ENCODE measurements at regions not wholly inside any gene's neighbourhood (a gene's known extent, or its start where the extent isn't known, plus 50 kb on each side); places are given as distances from the start of the nearest gene placed in this dataset.
A peak's percentile ranks its signal among the peaks of the same experiment; 100 is the strongest.

DNA sequence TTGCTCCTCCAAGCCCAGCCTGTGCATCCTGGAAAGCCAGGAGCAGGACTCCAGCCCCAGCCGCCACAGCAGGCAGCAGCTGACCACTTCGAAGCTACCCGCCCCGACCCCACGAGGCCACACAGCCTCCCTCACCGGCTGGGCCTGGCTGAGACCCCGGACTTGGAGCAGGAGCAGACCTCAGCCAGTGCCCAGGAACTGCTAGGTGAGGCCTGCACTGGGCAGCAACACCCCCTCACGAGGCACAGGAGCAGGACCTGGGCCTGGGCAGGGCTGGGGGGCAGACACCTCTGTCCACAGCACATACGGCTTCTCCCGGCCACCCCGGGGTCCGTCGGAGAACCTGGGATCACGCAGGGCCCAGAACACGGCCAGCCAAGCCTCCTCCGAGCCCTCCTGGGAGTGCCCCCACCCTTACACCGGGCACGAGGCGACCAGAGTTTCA lies 137.4 kb upstream of the C14orf180 start:
- Histone ChIP-seq H3K9me3 (no peaks in the 10 kb centered on the region), H3K27me3 (peaks cover 0 to 5% (median 0%) of the 10 kb centered on the region in 3 donors), H3K4me1 (peaks cover 0 to 3% (median 3%) of the 10 kb centered on the region in 4 donors), H3K27ac (no peak overlapping the region), H3K4me3 (no peak overlapping the region), H3K36me3 (no peaks in the 10 kb centered on the region)
- TF ChIP-seq POLR2A (IDR thresholded peaks at IDR 0.05), result no peak
- no peak for TF ChIP-seq EP300 (IDR thresholded peaks at IDR 0.05)
- DNase-seq, result no peak
- intact Hi-C loops (cut with DNase I; ENCODE audit: low total_unique reads), result no loop called here
- 81 to 89% (median 84%) methylated on average over 11 to 19 of the region's 19 CpGs for WGBS, 5 donors

DNA sequence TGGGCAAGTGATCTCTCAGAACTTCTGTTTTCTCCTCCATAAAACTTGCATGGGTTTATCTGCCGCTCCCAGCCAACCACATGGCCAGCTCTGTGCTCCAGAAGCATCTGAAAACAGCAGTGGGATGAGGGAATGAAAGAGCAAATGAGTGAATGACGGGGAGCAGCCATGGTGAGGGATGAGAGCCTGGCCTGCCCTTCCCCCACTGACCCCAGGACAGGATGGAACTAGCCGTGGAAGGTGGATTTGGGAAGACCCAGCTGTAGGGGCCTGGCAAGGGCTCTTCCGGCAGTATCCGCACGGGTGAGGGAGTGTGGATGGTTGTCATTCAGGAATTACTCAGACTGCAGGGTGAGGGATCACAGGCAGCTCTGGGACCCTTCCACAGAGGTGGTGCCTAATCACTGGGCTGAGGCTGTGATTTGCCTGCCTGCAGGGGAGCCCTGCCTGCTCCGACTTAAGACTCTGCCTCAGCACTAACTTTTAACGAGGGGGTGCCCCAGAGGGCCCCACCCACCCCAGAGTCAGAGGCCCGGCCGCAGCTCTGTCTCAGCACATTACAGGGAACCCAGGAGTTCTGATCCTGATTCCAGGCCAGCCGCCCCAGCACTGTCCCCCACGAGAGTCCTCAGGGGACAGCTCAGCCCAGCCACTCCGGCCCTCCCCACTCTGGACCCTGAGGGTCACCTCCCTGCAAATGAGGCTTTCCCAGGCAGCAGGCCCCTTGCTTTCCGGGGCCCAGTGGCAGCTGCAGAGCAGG lies 136.8 kb upstream of the C14orf180 start:
- Histone ChIP-seq H3K27me3 (peaks cover 0 to 12% (median under 1%) of the 10 kb centered on the region in 3 donors), H3K4me1 (no peaks in the 10 kb centered on the region), H3K36me3 (no peaks in the 10 kb centered on the region), H3K9me3 (peaks cover 0 to 2% (median under 1%) of the 10 kb centered on the region in 4 donors), H3K4me3 (no peak overlapping the region), H3K27ac (no peak overlapping the region)
- intact Hi-C loops (cut with DNase I; ENCODE audit: low total_unique reads), result no loop called here
- TF ChIP-seq EP300 (IDR thresholded peaks at IDR 0.05), result no peak
- TF ChIP-seq POLR2A (IDR thresholded peaks at IDR 0.05), result no peak
- no peak for TF ChIP-seq POLR2AphosphoS5 (IDR thresholded peaks at IDR 0.05)
- TF ChIP-seq, protein P1, sequence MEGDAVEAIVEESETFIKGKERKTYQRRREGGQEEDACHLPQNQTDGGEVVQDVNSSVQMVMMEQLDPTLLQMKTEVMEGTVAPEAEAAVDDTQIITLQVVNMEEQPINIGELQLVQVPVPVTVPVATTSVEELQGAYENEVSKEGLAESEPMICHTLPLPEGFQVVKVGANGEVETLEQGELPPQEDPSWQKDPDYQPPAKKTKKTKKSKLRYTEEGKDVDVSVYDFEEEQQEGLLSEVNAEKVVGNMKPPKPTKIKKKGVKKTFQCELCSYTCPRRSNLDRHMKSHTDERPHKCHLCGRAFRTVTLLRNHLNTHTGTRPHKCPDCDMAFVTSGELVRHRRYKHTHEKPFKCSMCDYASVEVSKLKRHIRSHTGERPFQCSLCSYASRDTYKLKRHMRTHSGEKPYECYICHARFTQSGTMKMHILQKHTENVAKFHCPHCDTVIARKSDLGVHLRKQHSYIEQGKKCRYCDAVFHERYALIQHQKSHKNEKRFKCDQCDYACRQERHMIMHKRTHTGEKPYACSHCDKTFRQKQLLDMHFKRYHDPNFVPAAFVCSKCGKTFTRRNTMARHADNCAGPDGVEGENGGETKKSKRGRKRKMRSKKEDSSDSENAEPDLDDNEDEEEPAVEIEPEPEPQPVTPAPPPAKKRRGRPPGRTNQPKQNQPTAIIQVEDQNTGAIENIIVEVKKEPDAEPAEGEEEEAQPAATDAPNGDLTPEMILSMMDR (IDR thresholded peaks at IDR 0.05), result no peak
- no peak for DNase-seq
- 76 to 79% (median 78%) methylated on average over 8 to 14 of the region's 14 CpGs for WGBS, 5 donors

DNA sequence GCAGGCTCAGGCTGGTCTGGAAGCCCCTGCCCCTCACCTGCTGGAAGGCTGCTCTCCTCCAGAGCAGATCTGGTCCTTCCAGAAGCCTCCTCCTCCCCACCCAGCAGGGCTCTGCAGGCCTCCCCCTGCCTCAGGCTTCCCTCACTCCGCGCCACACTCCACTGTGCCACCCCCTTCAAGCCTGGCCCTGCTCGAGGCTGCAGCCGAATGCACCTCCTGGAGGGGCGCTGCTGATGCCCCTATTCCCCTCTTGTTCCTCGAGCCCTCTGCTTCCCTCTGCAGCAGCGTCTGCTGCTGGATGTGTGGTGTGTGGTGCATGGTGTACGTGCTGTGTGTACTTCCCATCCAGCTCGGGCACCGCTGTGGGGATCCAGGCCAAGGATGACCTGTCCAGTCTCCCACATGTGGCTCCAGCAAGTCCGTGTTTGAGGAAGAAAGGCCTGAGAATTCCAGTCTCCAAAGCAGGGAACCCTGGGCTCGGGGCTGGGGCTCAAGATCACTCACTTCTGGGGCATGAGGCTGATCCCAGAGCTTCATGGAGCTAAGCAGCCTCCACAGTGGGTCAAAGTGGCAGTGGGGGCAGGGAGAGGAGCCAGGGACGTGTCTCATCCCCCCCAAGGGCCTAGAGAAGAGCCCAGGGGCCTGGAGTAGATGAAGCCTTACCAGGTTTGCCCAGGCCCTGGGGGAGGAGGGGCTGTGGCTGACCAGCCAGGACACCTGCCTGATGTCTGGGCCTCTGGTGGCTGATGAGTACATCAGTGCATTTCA lies 136.0 kb upstream of the C14orf180 start:
- TF ChIP-seq POLR2AphosphoS5 (IDR thresholded peaks at IDR 0.05) (no peak), EP300 (IDR thresholded peaks at IDR 0.05) (no peak), POLR2A (IDR thresholded peaks at IDR 0.05) (no peak)
- TF ChIP-seq, protein P1 (IDR thresholded peaks at IDR 0.05), result no peak
- DNase-seq, result no peak
- H3K4me3 ChIP-seq, result no peak overlapping the region
- H3K27me3 ChIP-seq, result peaks cover 0 to 20% (median 4%) of the 10 kb centered on the region in 3 donors
- H3K4me1 ChIP-seq, result no peaks in the 10 kb centered on the region
- no peak overlapping the region for H3K27ac ChIP-seq
- 64 to 70% (median 65%) methylated on average over 11 to 13 of the region's 13 CpGs for WGBS, 5 donors
- intact Hi-C loops (cut with DNase I; ENCODE audit: low total_unique reads), result no loop called here
- no peaks in the 10 kb centered on the region for H3K36me3 ChIP-seq
- H3K9me3 ChIP-seq, result peaks cover 4 to 9% (median 7%) of the 10 kb centered on the region in 4 donors

DNA sequence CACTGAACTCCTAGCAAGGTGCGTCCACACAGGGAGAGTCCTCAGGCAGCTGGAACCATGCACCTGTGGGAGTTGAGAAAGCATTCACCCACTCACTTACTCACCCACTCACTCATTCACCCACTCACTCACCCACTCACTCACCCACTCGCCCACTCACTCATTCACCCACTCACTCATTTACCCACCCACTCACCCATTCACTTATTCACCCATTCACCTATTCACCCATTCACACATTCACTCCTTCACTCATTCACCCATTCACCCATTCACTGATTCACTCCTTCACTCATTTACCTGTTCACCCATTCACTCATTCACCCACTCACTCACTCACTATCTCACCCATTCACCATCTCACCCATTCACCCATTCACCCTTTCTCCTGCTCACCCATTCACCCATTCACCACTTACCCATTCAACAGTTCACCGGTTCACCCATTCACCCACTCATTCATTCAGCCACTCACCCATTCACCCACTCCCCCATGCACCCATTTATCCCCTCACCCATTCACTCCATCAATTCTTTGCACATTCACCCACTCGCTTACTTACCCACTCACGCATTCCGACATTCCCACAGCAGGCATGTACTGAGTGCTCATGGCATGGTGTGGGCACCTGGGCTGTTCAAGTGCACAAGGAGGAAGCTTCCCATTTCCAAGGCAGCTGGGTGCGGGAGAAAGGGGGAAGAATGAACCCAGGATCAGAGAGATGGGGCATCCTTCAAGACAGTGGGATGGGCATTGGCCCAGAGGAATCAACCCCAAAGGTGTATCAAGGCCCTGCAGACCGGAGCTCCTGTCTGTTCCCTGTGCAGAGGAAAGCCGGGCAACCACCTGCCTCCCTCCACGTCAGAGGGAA lies 135.2 kb upstream of the C14orf180 start:
- intact Hi-C loops (cut with DNase I; ENCODE audit: low total_unique reads), result no loop called here
- H3K4me3 ChIP-seq, result no peak overlapping the region
- H3K27ac ChIP-seq, result no peak overlapping the region
- H3K36me3 ChIP-seq, result no peaks in the 10 kb centered on the region
- DNase-seq, result peak in 1 of 2 donors; percentile 11
- TF ChIP-seq POLR2AphosphoS5 (IDR thresholded peaks at IDR 0.05) (no peak), POLR2A (IDR thresholded peaks at IDR 0.05) (peak in 1 of 4 donors; percentile 10)
- WGBS, 5 donors, result 75 to 89% (median 83%) methylated on average over 10 of the region's 10 CpGs
- peaks cover 4 to 17% (median 14%) of the 10 kb centered on the region in 4 donors for H3K9me3 ChIP-seq
- no peaks in the 10 kb centered on the region for H3K4me1 ChIP-seq
- H3K27me3 ChIP-seq, result peaks cover 0 to 26% (median 4%) of the 10 kb centered on the region in 3 donors

DNA sequence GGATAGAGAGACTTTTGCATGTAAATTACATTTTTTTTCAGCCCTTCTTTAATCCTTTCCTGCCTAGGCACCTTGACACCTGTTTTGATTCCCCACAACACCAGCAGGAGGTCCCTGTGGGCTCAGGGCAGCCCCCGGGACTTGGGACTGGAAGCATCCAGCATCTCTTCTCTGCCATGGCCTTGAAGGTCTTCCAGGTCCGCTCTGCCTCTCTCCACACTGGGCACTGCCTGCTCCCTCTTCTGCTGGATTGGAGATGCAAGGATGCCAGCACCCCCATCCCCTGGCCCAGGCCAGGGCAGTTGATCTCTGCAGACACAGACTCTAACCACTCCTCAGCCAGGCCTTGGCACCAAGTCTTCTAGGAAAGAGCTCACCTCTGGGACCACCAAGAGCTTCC lies 134.5 kb upstream of the C14orf180 start:
- intact Hi-C loops (cut with DNase I; ENCODE audit: low total_unique reads), result no loop called here
- TF ChIP-seq POLR2A (IDR thresholded peaks at IDR 0.05) (no peak), POLR2AphosphoS5 (IDR thresholded peaks at IDR 0.05) (no peak), EP300 (IDR thresholded peaks at IDR 0.05) (no peak)
- TF ChIP-seq, protein P1 (IDR thresholded peaks at IDR 0.05), result no peak
- peaks cover 0 to 26% (median 4%) of the 10 kb centered on the region in 3 donors for H3K27me3 ChIP-seq
- H3K36me3 ChIP-seq, result no peaks in the 10 kb centered on the region
- H3K4me3 ChIP-seq, result no peak overlapping the region
- DNase-seq, result peak in 1 of 2 donors; percentile 7
- no peak overlapping the region for H3K27ac ChIP-seq
- WGBS, 5 donors, result 81 to 98% (median 91%) methylated on average over 2 of the region's 2 CpGs
- H3K4me1 ChIP-seq, result no peaks in the 10 kb centered on the region
- peaks cover 4 to 18% (median 14%) of the 10 kb centered on the region in 4 donors for H3K9me3 ChIP-seq
